ENCODE measurements at regions not wholly inside any gene's neighbourhood (a gene's known extent, or its start where the extent isn't known, plus 50 kb on each side); places are given as distances from the start of the nearest gene placed in this dataset.

DNA sequence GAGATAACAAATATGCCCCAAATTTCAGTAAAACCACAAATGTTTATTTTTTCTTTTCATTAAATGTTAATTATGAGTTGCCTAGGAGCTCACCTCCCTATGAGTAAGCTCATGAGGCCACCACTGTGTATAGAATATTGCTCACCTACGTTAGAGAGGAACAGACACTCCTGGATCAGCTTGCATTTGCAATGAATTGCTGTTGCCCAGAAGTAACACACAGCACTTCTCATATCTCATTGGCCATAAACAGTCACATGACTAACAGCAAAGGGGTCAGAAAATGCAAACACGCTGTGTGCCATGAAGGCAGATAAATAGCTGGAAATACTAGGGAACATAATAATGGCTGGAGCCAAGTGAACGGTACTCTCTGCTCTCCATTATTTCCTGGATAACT, 89.0 kb upstream of the GALNT5 start:
- Histone ChIP-seq H3K27ac (no peak overlapping the region), H3K9me3 (peaks cover 0 to 17% (median 0%) of the 10 kb centered on the region in 4 donors), H3K36me3 (no peaks in the 10 kb centered on the region), H3K27me3 (no peaks in the 10 kb centered on the region), H3K4me3 (no peak overlapping the region), H3K4me1 (peaks cover 0 to 10% (median 2%) of the 10 kb centered on the region in 4 donors)
- 81 to 82% methylated on average over 3 of the region's 3 CpGs for WGBS, 2 donors
- no peak for TF ChIP-seq POLR2A (IDR thresholded peaks at IDR 0.05)
- no peak for TF ChIP-seq EP300 (IDR thresholded peaks at IDR 0.05)
- DNase-seq (ENCODE audit: low spot score in 2 of 2), result no peak

DNA sequence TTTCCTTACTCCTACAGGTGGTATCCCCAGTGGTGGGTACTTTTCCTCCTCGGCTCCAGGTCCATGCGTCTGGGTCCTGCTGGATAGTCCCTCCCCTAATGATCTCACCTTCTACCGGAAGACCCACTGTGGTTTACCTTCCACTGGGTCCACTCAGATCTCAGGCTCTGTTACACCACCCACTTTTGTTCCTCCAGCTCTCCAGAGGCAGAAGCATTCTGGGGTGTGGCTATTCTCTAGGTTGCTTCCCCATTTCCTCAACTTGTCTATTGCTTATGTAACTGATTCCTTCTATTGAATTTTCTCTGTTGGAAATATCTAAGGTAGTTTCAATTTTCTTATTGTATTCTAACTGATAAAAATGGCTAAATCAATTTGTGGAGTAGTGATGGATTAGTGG, 87.6 kb upstream of the GALNT5 start:
- TF ChIP-seq EP300 (IDR thresholded peaks at IDR 0.05), result no peak
- TF ChIP-seq POLR2A (IDR thresholded peaks at IDR 0.05), result no peak
- TF ChIP-seq, protein P1, sequence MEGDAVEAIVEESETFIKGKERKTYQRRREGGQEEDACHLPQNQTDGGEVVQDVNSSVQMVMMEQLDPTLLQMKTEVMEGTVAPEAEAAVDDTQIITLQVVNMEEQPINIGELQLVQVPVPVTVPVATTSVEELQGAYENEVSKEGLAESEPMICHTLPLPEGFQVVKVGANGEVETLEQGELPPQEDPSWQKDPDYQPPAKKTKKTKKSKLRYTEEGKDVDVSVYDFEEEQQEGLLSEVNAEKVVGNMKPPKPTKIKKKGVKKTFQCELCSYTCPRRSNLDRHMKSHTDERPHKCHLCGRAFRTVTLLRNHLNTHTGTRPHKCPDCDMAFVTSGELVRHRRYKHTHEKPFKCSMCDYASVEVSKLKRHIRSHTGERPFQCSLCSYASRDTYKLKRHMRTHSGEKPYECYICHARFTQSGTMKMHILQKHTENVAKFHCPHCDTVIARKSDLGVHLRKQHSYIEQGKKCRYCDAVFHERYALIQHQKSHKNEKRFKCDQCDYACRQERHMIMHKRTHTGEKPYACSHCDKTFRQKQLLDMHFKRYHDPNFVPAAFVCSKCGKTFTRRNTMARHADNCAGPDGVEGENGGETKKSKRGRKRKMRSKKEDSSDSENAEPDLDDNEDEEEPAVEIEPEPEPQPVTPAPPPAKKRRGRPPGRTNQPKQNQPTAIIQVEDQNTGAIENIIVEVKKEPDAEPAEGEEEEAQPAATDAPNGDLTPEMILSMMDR (IDR thresholded peaks at IDR 0.05), result no peak
- H3K9me3 ChIP-seq, result peaks cover 0 to 8% (median 0%) of the 10 kb centered on the region in 4 donors
- H3K36me3 ChIP-seq, result no peaks in the 10 kb centered on the region
- no peak for DNase-seq (ENCODE audit: low spot score in 2 of 2)
- no peak overlapping the region for H3K4me3 ChIP-seq
- no peaks in the 10 kb centered on the region for H3K27me3 ChIP-seq
- peaks cover 0 to 19% (median 6%) of the 10 kb centered on the region in 4 donors for H3K4me1 ChIP-seq
- WGBS, 2 donors, result 91 to 97% methylated on average over 3 of the region's 3 CpGs
- H3K27ac ChIP-seq, result no peak overlapping the region

DNA sequence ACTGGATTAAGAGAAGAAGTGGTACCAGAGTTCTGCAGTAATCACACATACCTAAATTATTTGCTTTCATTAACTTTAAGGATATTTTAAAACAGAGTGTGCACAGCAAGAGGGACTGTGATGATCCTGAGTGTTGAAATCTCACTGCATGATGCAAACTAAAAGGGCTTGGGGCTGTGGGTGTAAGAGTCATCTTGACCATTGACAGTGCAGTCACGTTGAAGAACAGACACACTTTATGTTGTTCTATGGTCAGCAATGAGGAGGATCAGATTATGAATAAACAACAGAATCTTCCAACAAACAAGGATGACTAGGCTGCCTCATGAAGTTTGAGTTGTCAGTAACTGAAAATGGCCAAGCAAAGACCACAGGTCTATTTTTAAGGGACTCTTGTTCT, 87.2 kb upstream of the GALNT5 start:
- TF ChIP-seq, protein P1 (IDR thresholded peaks at IDR 0.05), result no peak
- TF ChIP-seq POLR2A (IDR thresholded peaks at IDR 0.05) (no peak), EP300 (IDR thresholded peaks at IDR 0.05) (no peak)
- 30 to 45% methylated on average over 1 of the region's 1 CpG for WGBS, 2 donors

DNA sequence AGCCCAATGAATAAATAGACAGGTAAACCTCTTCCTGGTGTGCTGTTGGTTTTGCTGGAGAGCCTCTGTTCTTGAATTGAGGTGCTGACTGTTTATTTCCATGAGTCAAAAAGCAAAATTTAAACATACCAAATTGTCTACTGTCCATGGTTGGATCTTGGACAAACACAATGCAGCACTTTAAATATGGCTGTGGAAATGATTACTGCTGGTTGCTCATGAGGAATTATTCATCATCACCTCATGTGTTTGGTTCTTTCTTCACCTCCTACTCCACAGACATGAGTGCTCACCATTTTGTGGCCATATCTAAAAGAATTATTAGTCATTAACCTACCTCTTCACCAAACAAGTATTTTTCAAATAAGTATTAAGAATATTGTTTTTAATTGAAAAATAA, 85.3 kb upstream of the GALNT5 start:
- Histone ChIP-seq H3K27ac (peak overlapping the region in 1 of 4 donors; percentile 76), H3K9me3 (peaks cover 0 to 5% (median 0%) of the 10 kb centered on the region in 4 donors), H3K4me3 (no peak overlapping the region), H3K36me3 (no peaks in the 10 kb centered on the region), H3K4me1 (peaks cover 0 to 19% (median 6%) of the 10 kb centered on the region in 4 donors), H3K27me3 (no peaks in the 10 kb centered on the region)
- TF ChIP-seq, protein P1 (IDR thresholded peaks at IDR 0.05), result no peak
- no peak for TF ChIP-seq POLR2A (IDR thresholded peaks at IDR 0.05)
- TF ChIP-seq EP300 (IDR thresholded peaks at IDR 0.05), result no peak
- no peak for DNase-seq (ENCODE audit: low spot score in 2 of 2)

More for the DNA sequence above, 87.2 kb upstream of the GALNT5 start:
- Histone ChIP-seq H3K36me3 (no peaks in the 10 kb centered on the region), H3K27ac (no peak overlapping the region), H3K4me1 (peaks cover 0 to 19% (median 6%) of the 10 kb centered on the region in 4 donors), H3K27me3 (no peaks in the 10 kb centered on the region), H3K4me3 (no peak overlapping the region), H3K9me3 (peaks cover 0 to 3% (median 0%) of the 10 kb centered on the region in 4 donors)
- no peak for DNase-seq (ENCODE audit: low spot score in 2 of 2)

DNA sequence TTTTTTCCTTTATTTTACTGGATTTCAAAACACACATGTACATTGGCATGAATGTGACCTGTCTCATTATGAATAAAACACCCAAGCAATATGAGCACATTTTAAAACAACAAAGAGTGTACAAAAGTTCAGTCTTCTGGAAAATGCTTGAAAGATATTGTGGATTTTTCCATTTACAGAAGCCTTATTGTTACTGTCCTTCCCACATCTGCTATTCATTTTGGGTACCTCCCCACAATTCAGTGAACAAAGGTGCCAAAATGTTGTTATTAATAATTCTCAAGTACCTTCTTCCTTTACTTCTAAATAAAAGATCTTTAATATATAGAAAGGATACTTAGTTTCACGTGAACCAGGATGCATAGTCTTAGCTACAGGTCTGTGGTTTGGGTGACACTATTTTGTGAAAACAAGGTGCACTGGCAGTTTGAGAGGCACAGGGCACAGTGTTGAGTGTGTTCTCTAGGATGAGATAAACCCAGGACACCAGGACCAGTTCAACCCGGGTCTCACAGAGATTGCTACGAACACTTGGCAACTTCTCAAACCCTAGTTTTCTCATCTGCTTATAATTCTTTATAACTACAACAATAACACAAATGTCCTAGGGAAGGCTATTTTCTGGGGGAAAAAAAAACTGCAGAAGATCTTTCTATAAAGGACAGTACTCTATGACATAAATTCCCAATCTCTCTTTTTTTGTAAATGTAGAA, 84.5 kb upstream of the GALNT5 start:
- TF ChIP-seq POLR2A (IDR thresholded peaks at IDR 0.05) (no peak), EP300 (IDR thresholded peaks at IDR 0.05) (no peak)
- TF ChIP-seq, protein P1 (IDR thresholded peaks at IDR 0.05), result no peak
- peak in 1 of 2 donors; percentile 38 for DNase-seq (ENCODE audit: low spot score in 2 of 2)
- no peaks in the 10 kb centered on the region for H3K36me3 ChIP-seq
- H3K4me1 ChIP-seq, result peaks cover 0 to 19% (median 6%) of the 10 kb centered on the region in 4 donors
- H3K4me3 ChIP-seq, result no peak overlapping the region
- H3K9me3 ChIP-seq, result peaks cover 0 to 5% (median 0%) of the 10 kb centered on the region in 4 donors
- H3K27ac ChIP-seq, result peak overlapping the region; percentile 8 to 80 (median 54)
- H3K27me3 ChIP-seq, result no peaks in the 10 kb centered on the region
- WGBS, 2 donors, result 34 to 53% methylated on average over 3 of the region's 3 CpGs

All from tibial nerve (tissue), 4 donors.